ENCODE measurements at regions not wholly inside any gene's neighbourhood (a gene's known extent, or its start where the extent isn't known, plus 50 kb on each side); places are given as distances from the start of the nearest gene placed in this dataset.

DNA sequence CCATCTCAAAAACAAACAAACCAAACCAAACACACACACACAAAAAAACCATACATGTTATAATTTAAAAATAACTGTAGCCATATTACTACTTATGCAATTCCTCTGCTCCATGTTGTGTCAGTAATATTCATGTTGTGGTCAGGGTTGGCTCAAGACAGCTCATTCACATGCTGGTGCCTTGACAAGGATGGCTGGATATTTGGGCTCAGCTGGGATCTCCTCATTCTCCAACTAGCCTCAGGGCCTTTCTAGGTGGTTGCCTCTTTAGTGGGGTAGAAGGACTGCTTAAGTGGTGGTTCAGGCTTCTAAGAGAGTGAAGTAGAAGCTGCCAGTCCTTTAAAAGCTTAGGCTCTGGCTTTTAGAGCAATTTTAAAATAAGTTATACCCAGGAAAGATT lies 189.3 kb downstream of the ADRA2A start:
- Histone ChIP-seq H3K27me3 (replicated peaks) (no peaks in the 10 kb centered on the region), H3K27ac (no peak overlapping the region), H3K36me3 (replicated peaks) (no peaks in the 10 kb centered on the region), H3K4me3 (ENCODE audit: low read depth, low read length) (no peak overlapping the region)
- in situ Hi-C loops (cut with HindIII; ENCODE audit: low pct_ligation_motif_present, low sequenced_read_pairs): no loop called here
- DNase-seq: no peak
- TF ChIP-seq, protein P1, sequence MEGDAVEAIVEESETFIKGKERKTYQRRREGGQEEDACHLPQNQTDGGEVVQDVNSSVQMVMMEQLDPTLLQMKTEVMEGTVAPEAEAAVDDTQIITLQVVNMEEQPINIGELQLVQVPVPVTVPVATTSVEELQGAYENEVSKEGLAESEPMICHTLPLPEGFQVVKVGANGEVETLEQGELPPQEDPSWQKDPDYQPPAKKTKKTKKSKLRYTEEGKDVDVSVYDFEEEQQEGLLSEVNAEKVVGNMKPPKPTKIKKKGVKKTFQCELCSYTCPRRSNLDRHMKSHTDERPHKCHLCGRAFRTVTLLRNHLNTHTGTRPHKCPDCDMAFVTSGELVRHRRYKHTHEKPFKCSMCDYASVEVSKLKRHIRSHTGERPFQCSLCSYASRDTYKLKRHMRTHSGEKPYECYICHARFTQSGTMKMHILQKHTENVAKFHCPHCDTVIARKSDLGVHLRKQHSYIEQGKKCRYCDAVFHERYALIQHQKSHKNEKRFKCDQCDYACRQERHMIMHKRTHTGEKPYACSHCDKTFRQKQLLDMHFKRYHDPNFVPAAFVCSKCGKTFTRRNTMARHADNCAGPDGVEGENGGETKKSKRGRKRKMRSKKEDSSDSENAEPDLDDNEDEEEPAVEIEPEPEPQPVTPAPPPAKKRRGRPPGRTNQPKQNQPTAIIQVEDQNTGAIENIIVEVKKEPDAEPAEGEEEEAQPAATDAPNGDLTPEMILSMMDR (IDR thresholded peaks at IDR 0.05; ENCODE audit: low read depth, low read length, missing control alignments): no peak

DNA sequence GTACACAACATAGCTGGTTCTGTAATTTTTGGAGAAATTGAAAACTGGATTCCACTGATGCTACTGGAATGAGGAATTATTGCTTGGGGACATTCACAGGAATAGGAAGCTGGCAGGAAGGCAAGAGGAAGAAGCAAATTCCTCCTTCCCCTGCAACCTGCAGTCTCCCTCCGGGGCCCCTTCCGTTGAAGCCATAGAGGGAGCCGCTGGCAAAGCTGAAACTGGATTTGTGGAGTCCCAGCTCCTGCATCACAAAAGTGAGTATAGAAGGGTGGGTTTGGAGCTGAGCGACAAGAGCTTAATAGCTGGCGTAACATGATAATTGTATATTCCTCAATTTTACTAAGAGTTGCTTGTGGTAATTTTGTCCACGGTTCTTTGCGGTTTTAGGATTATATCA lies 190.8 kb downstream of the ADRA2A start:
- H3K4me3 ChIP-seq (ENCODE audit: low read depth, low read length): no peak overlapping the region
- TF ChIP-seq, protein P1 (IDR thresholded peaks at IDR 0.05; ENCODE audit: low read depth, low read length, missing control alignments): no peak
- in situ Hi-C loops (cut with HindIII; ENCODE audit: low pct_ligation_motif_present, low sequenced_read_pairs): no loop called here

DNA sequence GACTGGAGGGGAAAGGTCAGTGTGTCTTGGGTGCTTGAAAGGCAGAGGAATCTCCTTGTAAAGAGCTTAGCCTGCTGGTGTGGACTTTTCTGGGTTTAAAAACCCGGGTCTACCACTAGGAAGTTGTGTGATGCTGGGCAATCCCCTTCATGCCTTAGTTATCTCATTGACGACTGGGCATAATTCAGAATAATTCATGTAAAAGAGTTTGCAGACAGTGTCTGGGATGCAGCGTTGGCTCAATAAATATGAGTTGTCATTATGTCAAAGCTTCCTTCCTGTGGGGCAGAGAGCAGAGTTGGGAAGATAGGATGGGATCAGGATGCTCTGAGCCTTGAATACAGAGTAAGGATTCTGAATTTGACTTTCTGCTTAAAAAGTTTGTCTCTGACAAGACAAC lies 196.4 kb downstream of the ADRA2A start:
- DNase-seq: no peak
- no peak overlapping the region for H3K4me3 ChIP-seq (ENCODE audit: low read depth, low read length)
- in situ Hi-C loops (cut with HindIII; ENCODE audit: low pct_ligation_motif_present, low sequenced_read_pairs): no loop called here
- no peak overlapping the region for H3K27ac ChIP-seq
- TF ChIP-seq, protein P1 (IDR thresholded peaks at IDR 0.05; ENCODE audit: low read depth, low read length, missing control alignments): no peak
- H3K27me3 ChIP-seq (replicated peaks): no peaks in the 10 kb centered on the region
- H3K36me3 ChIP-seq (replicated peaks): no peaks in the 10 kb centered on the region

More for the DNA sequence above, 190.8 kb downstream of the ADRA2A start:
- Histone ChIP-seq H3K27me3 (replicated peaks) (no peaks in the 10 kb centered on the region), H3K27ac (no peak overlapping the region), H3K36me3 (replicated peaks) (no peaks in the 10 kb centered on the region)
- DNase-seq: no peak

DNA sequence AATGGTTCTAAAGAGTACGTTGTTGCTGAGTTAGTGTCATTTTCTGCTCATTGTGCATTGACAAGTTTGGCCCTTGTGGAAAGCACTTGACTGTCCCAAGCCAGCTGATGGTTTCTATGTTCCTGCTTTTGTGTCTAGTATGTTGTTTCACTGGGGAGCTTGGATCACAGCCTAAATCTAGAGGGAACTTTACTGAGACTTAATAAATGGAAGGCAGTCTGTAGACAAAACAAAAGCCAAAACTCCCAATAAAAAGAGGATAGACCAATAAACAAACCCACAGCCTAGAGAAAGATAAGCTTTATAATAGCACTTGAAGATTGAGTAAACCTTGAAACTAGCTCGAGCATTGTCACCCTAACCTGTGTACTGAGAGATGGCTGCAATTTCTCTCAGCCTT lies 196.8 kb downstream of the ADRA2A start:
- Histone ChIP-seq H3K36me3 (replicated peaks) (no peaks in the 10 kb centered on the region), H3K27me3 (replicated peaks) (no peaks in the 10 kb centered on the region), H3K4me3 (ENCODE audit: low read depth, low read length) (no peak overlapping the region), H3K27ac (no peak overlapping the region)
- in situ Hi-C loops (cut with HindIII; ENCODE audit: low pct_ligation_motif_present, low sequenced_read_pairs): no loop called here
- DNase-seq: no peak
- TF ChIP-seq, protein P1 (IDR thresholded peaks at IDR 0.05; ENCODE audit: low read depth, low read length, missing control alignments): no peak

DNA sequence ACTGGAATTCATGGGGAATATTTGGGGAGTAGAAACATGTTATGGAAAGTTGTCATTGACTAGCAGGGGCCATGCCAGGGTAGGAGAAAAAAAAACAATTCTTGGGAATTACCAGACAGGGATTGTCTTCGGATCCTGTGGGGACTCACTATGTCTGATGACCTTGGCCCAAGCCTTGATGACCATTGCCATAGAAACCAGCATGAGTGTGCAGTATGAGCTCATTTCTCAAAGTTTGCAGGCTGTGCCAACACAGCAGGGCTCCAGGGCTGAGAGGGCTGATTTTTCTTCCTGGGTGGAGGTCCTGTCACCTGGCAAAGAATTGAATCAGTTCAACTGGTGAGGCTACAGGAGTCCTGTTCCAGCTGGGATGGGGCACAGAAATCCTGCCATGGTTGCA lies 198.3 kb downstream of the ADRA2A start:
- Histone ChIP-seq H3K27me3 (replicated peaks) (no peaks in the 10 kb centered on the region), H3K27ac (no peak overlapping the region), H3K4me3 (ENCODE audit: low read depth, low read length) (no peak overlapping the region), H3K36me3 (replicated peaks) (no peaks in the 10 kb centered on the region)
- DNase-seq: no peak
- TF ChIP-seq, protein P1 (IDR thresholded peaks at IDR 0.05; ENCODE audit: low read depth, low read length, missing control alignments): no peak
- in situ Hi-C loops (cut with HindIII; ENCODE audit: low pct_ligation_motif_present, low sequenced_read_pairs): no loop called here

DNA sequence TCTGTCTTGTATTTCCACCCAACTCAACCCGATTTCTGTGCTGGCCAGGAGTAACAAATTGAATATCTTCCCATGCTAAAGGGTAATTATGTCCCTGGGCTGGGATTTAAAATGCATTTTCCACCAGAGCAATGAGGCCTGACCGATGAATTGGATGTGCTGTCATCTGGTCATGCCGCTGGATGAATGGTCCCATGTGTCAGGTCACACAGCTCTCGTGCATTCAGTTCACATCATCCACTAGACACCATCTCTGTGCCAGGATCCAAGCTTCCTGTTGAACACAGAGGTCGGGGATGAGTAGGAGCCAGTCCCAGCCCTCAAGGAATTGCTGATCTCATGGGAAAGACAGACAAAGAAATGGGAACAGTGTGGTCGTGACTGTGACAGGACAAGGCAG lies 200.8 kb downstream of the ADRA2A start:
- TF ChIP-seq, protein P1 (IDR thresholded peaks at IDR 0.05; ENCODE audit: low read depth, low read length, missing control alignments): no peak
- Histone ChIP-seq H3K4me3 (ENCODE audit: low read depth, low read length) (no peak overlapping the region), H3K27ac (no peak overlapping the region), H3K36me3 (replicated peaks) (no peaks in the 10 kb centered on the region), H3K27me3 (replicated peaks) (no peaks in the 10 kb centered on the region)
- no peak for DNase-seq
- in situ Hi-C loops (cut with HindIII; ENCODE audit: low pct_ligation_motif_present, low sequenced_read_pairs): no loop called here
